Calu3 (cell line): ENCODE measurements at regions not wholly inside any gene's neighbourhood (a gene's known extent, or its start where the extent isn't known, plus 50 kb on each side); places are given as distances from the start of the nearest gene placed in this dataset.

ENCODE experiments used
- BruUV-seq: library from RNA; stranded (reverse); fragments of 400-500 nt; replicated peaks from 2 replicates; lab custom pipeline; 2021; lab: Mats Ljungman, UMichigan
- CTCF ChIA-PET: fragments of 300-600 bp; sonication (Branson Sonifier 250); formaldehyde crosslinking; loops from one replicate; lab custom pipeline; 2022; ENCODE audit warnings: antibody characterized with exemption; lab: Charles Lee
- DNase-seq: peaks from one replicate; pipeline ENCODE4 v3.0.0; 2022
- H3K27ac Mint-ChIP-seq: one replicate; pipeline ENCODE4 v1.8.0; 2022; ENCODE audit warnings: mixed read lengths; ENCODE audit not compliant: unreplicated experiment
- H3K27me3 Mint-ChIP-seq: one replicate; pipeline ENCODE4 v1.8.0; 2022; ENCODE audit warnings: mixed read lengths; ENCODE audit not compliant: unreplicated experiment
- H3K36me3 Mint-ChIP-seq: one replicate; pipeline ENCODE4 v1.8.0; 2022; ENCODE audit warnings: mild to moderate bottlenecking, moderate library complexity, mixed read lengths; ENCODE audit not compliant: insufficient read depth, unreplicated experiment
- H3K4me1 Mint-ChIP-seq: one replicate; pipeline ENCODE4 v1.8.0; 2022; ENCODE audit warnings: mild to moderate bottlenecking, low read depth, mixed read lengths; ENCODE audit not compliant: unreplicated experiment
- H3K4me3 Mint-ChIP-seq: one replicate; pipeline ENCODE4 v1.8.0; 2022; ENCODE audit warnings: mild to moderate bottlenecking, low read depth, moderate library complexity, mixed read lengths; ENCODE audit not compliant: unreplicated experiment
- H3K9me3 Mint-ChIP-seq: one replicate; pipeline ENCODE4 v1.8.0; 2022; ENCODE audit warnings: low read depth, mixed read lengths; ENCODE audit not compliant: unreplicated experiment
- intact Hi-C: fragments of 100-400 bp; cut with micrococcal nuclease; formaldehyde crosslinking; loops from one replicate; pipeline ENCODE4 v1.10.0; 2022; ENCODE audit not compliant: unreplicated experiment
- TF ChIP-seq, protein P1 (sequence below): fragments of 200-600 bp; IDR thresholded peaks from one replicate; pipeline ENCODE4 v1.8.0; 2022; ENCODE audit warnings: antibody characterized with exemption; ENCODE audit not compliant: unreplicated experiment

DNA sequence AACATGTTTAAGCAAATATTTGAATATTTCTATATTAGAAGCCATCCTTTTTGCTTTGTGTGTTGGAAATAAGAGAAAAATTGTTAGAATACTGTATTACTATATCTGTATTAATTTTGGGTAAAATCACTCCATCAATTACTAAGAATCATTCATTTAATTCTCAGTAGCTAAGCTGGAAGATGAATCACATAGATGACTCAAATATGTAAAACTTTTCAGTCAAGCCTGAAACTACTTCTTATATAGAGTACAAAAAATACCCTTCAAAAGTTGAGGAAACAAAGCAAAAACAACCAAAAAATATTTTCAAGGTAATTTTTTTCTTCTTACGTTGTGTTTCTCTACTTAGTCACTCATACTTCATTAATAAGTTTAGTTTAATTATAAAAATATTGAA is 205.7 kb upstream of the ROBO1 start:
- no peaks in the 10 kb centered on the region for H3K36me3 Mint-ChIP-seq
- peaks cover 14% of the 10 kb centered on the region for H3K4me1 Mint-ChIP-seq
- no TSS peak for BruUV-seq
- H3K9me3 Mint-ChIP-seq = no peaks in the 10 kb centered on the region
- intact Hi-C loops = no loop called here
- H3K27me3 Mint-ChIP-seq = no peaks in the 10 kb centered on the region
- TF ChIP-seq, protein P1, sequence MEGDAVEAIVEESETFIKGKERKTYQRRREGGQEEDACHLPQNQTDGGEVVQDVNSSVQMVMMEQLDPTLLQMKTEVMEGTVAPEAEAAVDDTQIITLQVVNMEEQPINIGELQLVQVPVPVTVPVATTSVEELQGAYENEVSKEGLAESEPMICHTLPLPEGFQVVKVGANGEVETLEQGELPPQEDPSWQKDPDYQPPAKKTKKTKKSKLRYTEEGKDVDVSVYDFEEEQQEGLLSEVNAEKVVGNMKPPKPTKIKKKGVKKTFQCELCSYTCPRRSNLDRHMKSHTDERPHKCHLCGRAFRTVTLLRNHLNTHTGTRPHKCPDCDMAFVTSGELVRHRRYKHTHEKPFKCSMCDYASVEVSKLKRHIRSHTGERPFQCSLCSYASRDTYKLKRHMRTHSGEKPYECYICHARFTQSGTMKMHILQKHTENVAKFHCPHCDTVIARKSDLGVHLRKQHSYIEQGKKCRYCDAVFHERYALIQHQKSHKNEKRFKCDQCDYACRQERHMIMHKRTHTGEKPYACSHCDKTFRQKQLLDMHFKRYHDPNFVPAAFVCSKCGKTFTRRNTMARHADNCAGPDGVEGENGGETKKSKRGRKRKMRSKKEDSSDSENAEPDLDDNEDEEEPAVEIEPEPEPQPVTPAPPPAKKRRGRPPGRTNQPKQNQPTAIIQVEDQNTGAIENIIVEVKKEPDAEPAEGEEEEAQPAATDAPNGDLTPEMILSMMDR = no peak
- no peak for DNase-seq
- CTCF ChIA-PET = interaction anchor here (0.6 kb wide), 1 partner anchor 55 kb away, joined by 5 read pairs; no protein-coding TSS in a partner anchor
- H3K27ac Mint-ChIP-seq = no peak overlapping the region
- H3K4me3 Mint-ChIP-seq = no peak overlapping the region

DNA sequence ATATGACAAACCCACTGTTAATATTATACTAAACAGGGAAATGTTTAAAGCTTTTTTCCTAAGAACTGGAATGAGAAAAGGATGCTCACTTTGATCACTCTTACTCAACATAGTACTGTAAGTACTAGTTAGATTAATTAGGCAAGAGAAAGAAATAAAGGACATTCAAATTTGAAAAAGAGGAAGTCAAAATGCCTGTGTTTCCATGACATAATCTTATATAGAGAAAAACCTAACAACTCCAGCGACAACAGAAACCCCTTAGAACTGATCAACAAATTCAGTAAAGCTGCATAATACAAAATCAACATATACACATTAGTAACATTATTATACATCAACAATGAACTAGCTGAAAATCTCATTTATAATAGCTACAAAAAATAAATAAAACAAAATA is 200.6 kb upstream of the ROBO1 start:
- Mint-ChIP-seq H3K9me3 (no peaks in the 10 kb centered on the region), H3K27me3 (no peaks in the 10 kb centered on the region), H3K4me3 (no peak overlapping the region), H3K4me1 (no peaks in the 10 kb centered on the region), H3K27ac (no peak overlapping the region), H3K36me3 (no peaks in the 10 kb centered on the region)
- TF ChIP-seq, protein P1 = no peak
- BruUV-seq = no TSS peak
- CTCF ChIA-PET = interaction anchor here (0.6 kb wide), 1 partner anchor 9 kb away, joined by 3 read pairs; no protein-coding TSS in a partner anchor
- DNase-seq = no peak
- intact Hi-C loops = no loop called here

DNA sequence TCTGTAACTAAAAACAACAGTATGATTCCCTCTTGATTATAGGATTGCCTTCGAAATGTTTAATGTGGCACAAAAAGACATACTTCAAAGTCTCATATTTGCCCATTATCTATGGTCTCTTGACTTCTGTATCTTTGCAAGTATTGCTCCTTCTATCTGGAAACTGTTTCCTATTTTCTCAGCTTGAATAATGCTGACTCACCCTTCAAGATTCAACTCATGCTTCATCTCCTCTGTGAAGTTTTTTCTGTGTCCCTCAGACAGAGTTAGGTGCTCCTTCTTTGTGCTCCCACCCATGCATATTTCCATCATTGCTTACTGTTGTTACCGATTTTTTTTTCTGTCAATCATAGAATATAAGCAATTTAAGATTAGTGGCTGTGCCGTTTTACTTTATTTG is 192.8 kb upstream of the ROBO1 start:
- no peaks in the 10 kb centered on the region for H3K27me3 Mint-ChIP-seq
- H3K27ac Mint-ChIP-seq = no peak overlapping the region
- intact Hi-C loops = no loop called here
- DNase-seq = no peak
- no peak overlapping the region for H3K4me3 Mint-ChIP-seq
- CTCF ChIA-PET = no interaction called here
- H3K4me1 Mint-ChIP-seq = no peaks in the 10 kb centered on the region
- peaks cover 3% of the 10 kb centered on the region for H3K9me3 Mint-ChIP-seq
- H3K36me3 Mint-ChIP-seq = no peaks in the 10 kb centered on the region
- TF ChIP-seq, protein P1 = no peak
- no TSS peak for BruUV-seq

DNA sequence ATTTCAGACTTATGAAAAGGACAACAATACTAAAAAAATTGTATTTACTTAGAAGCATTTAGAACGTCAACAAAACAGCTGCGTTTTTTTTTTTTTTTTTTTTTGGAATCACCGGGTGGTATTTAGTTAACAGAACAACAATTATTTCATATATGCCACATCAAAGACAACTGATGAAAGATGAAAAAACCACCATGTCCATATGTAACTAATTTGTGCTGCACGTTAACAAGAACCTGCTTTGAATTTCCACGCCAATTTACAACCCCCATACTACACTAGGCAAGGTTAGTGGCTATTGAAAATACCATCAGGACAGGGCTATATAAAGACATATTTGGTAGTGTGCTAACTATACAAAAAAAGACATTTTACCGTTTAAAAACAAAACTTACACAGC is 189.3 kb upstream of the ROBO1 start:
- no peaks in the 10 kb centered on the region for H3K4me1 Mint-ChIP-seq
- no peaks in the 10 kb centered on the region for H3K27me3 Mint-ChIP-seq
- BruUV-seq = no TSS peak
- no peak overlapping the region for H3K4me3 Mint-ChIP-seq
- intact Hi-C loops = no loop called here
- H3K36me3 Mint-ChIP-seq = no peaks in the 10 kb centered on the region
- CTCF ChIA-PET = no interaction called here
- TF ChIP-seq, protein P1 = no peak
- peaks cover 3% of the 10 kb centered on the region for H3K9me3 Mint-ChIP-seq
- DNase-seq = no peak
- H3K27ac Mint-ChIP-seq = no peak overlapping the region
